Cardiac muscle cell (in vitro differentiated cells and primary cell): ENCODE measurements at regions not wholly inside any gene's neighbourhood (a gene's known extent, or its start where the extent isn't known, plus 50 kb on each side); places are given as distances from the start of the nearest gene placed in this dataset.

ENCODE experiments used
- DNase-seq, 2 donors: peaks; one replicate each; pipeline versions ENCODE4 v3.0.0 to v3.0.0-alpha.2; 2010 to 2017; ENCODE audit warnings: low read depth in 1 of 2, low spot score in 1 of 2
- H3K27ac ChIP-seq: fragments of 200-600 bp; sonication (generic); 2 replicates; pipeline ENCODE4 v1.5.1; 2016
- H3K27me3 ChIP-seq: fragments of 200-600 bp; sonication (generic); 2 replicates; pipeline ENCODE4 v1.6.0; 2016; ENCODE audit warnings: control low read depth
- H3K36me3 ChIP-seq: fragments of 200-600 bp; sonication (generic); 2 replicates; pipeline ENCODE4 v1.5.1; 2016; ENCODE audit warnings: control low read depth
- H3K4me1 ChIP-seq: fragments of 200-600 bp; sonication (generic); 2 replicates; pipeline ENCODE4 v1.8.1; 2017; ENCODE audit warnings: low read depth, mild to moderate bottlenecking, mixed run types
- H3K4me3 ChIP-seq: fragments of 200-600 bp; sonication (generic); 2 replicates; pipeline ENCODE4 v1.5.1; 2016; ENCODE audit warnings: mild to moderate bottlenecking
- H3K9me3 ChIP-seq: fragments of 200-600 bp; sonication (generic); 2 replicates; pipeline ENCODE4 v1.5.1; 2017; ENCODE audit warnings: low read depth, mild to moderate bottlenecking, control low read depth
- CTCF ChIP-seq: IDR thresholded peaks from 2 replicates; pipeline ENCODE4 v1.5.1; 2012; ENCODE audit warnings: low read depth, mild to moderate bottlenecking, low read length

DNA sequence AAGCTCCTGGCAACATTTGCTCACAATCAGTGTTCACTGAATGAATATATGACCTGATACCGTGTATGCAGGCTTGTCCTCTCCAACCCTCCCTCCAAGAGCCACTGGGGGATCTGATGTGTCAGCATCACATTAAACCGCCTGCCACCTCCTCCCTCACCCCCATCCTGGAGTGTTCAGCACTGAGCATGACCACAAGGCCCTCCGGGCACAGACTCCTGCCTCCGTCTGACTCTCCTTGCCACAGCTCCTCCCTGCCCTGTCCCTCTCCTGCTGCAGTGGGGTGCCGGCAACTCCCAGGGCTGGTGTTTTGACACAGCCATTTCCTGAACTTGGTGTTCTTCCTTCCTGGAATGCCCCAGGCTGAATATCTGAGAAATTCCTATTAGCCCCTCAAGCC, 136.7 kb downstream of the FCRL5 start:
- Histone ChIP-seq H3K9me3 (no peaks in the 10 kb centered on the region), H3K36me3 (no peaks in the 10 kb centered on the region), H3K27me3 (no peaks in the 10 kb centered on the region), H3K4me1 (no peaks in the 10 kb centered on the region), H3K4me3 (no peak overlapping the region), H3K27ac (no peak overlapping the region)
- no peak for DNase-seq
- no peak for TF ChIP-seq CTCF

GRCh38 chr1:157412308-157412707, 140.0 kb downstream of the FCRL5 start:
- Histone ChIP-seq H3K4me1 (no peaks in the 10 kb centered on the region), H3K27me3 (no peaks in the 10 kb centered on the region), H3K36me3 (no peaks in the 10 kb centered on the region), H3K9me3 (no peaks in the 10 kb centered on the region), H3K4me3 (no peak overlapping the region), H3K27ac (no peak overlapping the region)
- TF ChIP-seq CTCF = no peak
- no peak for DNase-seq

DNA sequence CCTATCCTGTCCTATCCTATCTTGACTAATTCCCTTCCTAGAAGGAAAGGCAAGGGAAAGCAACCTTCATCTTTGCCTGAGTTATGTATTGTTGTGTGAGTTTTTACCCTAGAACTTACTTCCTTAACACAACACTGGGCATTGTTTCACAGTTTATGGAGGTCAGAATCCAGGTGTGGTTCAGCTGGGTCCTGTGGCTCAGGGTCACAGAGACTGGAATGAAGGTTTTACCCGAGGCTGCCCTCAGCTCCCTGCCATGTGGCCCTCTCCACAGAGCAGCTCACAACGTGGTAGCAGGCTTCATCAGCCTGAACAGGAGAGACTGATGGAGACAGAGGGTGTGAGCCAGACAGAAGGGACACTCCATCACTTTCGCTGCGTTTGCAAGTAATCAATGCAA, 140.5 kb downstream of the FCRL5 start:
- Histone ChIP-seq H3K27ac (no peak overlapping the region), H3K4me3 (no peak overlapping the region), H3K27me3 (no peaks in the 10 kb centered on the region), H3K36me3 (no peaks in the 10 kb centered on the region), H3K9me3 (no peaks in the 10 kb centered on the region), H3K4me1 (no peaks in the 10 kb centered on the region)
- no peak for DNase-seq
- no peak for TF ChIP-seq CTCF

DNA sequence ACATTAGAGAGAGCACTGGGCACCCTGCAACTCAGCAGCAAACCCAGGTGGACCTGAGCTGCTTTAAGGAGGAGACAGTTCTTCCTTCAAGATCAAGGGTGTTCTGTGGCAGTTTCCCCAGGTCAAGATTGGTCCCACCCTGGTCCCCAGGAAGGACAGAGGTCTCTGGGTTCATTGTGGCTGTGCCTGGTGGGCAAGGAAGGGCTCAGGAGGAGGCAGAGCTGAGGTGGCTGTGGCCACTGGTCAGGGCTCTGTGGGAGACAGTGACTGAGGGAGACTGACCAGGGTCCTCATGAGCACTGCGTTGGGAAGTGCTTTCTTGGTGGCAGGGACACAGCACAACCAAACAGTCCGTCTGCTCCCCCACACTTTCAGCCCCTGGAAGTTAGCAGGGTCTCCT, 141.3 kb downstream of the FCRL5 start:
- TF ChIP-seq CTCF = no peak
- H3K27ac ChIP-seq = no peak overlapping the region
- no peaks in the 10 kb centered on the region for H3K27me3 ChIP-seq
- H3K9me3 ChIP-seq = no peaks in the 10 kb centered on the region
- no peak overlapping the region for H3K4me3 ChIP-seq
- no peaks in the 10 kb centered on the region for H3K4me1 ChIP-seq
- no peaks in the 10 kb centered on the region for H3K36me3 ChIP-seq
- DNase-seq = no peak

DNA sequence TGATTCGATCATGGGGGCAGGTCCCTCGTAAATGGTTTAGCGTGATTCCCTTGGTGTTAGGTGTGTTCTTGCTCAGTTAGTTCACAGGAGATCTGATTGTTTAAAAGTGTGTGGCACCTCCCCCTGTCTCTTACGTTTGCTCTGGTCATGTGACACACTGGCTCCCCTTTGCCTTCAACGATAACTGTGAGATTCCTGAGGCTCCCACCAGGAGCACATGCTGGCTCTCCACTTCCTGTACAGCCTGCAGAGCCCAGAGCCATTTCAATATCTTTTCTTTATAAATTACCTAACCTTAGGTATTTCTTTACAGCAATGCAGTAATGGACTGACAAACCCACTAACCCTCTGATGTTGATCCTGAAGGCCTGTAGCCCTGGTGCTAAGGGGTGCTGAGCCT, 141.9 kb downstream of the FCRL5 start:
- Histone ChIP-seq H3K36me3 (no peaks in the 10 kb centered on the region), H3K27me3 (no peaks in the 10 kb centered on the region), H3K27ac (no peak overlapping the region), H3K4me3 (no peak overlapping the region), H3K9me3 (no peaks in the 10 kb centered on the region), H3K4me1 (no peaks in the 10 kb centered on the region)
- no peak for DNase-seq
- no peak for TF ChIP-seq CTCF

DNA sequence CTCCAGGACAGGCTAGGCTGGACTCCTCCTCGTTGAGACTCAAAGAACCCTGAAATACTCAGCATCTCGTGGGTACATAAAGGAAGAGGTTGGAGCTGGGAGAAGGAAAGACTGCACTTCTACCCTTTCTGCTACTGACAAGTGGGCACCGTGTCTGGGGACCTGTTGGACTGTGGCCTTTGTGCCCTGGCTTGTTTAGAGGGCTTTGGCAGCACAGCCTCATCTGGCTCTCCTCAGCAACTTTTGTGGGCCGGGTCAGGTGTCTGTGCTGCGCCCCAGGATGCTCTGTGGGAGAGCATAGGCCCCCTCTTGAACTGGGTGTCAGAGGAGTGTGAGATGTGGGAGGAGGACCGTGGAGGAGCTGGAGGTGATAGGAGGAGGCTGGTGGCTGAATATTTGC, 142.4 kb downstream of the FCRL5 start:
- Histone ChIP-seq H3K4me1 (no peaks in the 10 kb centered on the region), H3K4me3 (no peak overlapping the region), H3K27ac (no peak overlapping the region), H3K27me3 (no peaks in the 10 kb centered on the region), H3K9me3 (no peaks in the 10 kb centered on the region), H3K36me3 (no peaks in the 10 kb centered on the region)
- no peak for TF ChIP-seq CTCF
- no peak for DNase-seq
